DOHH2 (cell line): ENCODE measurements at regions not wholly inside any gene's neighbourhood (a gene's known extent, or its start where the extent isn't known, plus 50 kb on each side); places are given as distances from the start of the nearest gene placed in this dataset.

Source experiments
- H3F3A ChIP-seq: fragments of 200-600 bp; sonication (generic), shearing (Covaris generic); 2 replicates; pipeline ENCODE4 v1.6.0; 2016; ENCODE audit warnings: antibody characterized with exemption, mild to moderate bottlenecking; ENCODE audit not compliant: control insufficient read depth, insufficient read depth
- H3K27ac ChIP-seq: fragments of 200-600 bp; sonication (generic); 2 replicates; pipeline ENCODE4 v1.5.1; 2014; ENCODE audit warnings: low read depth, mild to moderate bottlenecking, low read length, moderate library complexity
- H3K27me3 ChIP-seq: fragments of 200-600 bp; sonication (generic); 2 replicates; pipeline ENCODE4 v1.6.1; 2014; ENCODE audit warnings: mild to moderate bottlenecking, low read length, mixed read lengths; ENCODE audit not compliant: control insufficient read depth
- H3K36me3 ChIP-seq: fragments of 200-600 bp; sonication (generic); 2 replicates; pipeline ENCODE4 v1.6.1; 2014; ENCODE audit warnings: mild to moderate bottlenecking, low read length, moderate library complexity, mixed read lengths; ENCODE audit not compliant: control insufficient read depth
- H3K4me1 ChIP-seq: fragments of 200-600 bp; sonication (generic); 2 replicates; pipeline ENCODE4 v1.6.1; 2014; ENCODE audit warnings: mild to moderate bottlenecking, low read length, mixed read lengths; ENCODE audit not compliant: control insufficient read depth
- H3K4me2 ChIP-seq: fragments of 200-600 bp; sonication (generic); 2 replicates; pipeline ENCODE4 v1.6.0; 2014; ENCODE audit warnings: mild to moderate bottlenecking, low read length, moderate library complexity
- H3K4me3 ChIP-seq: fragments of 200-600 bp; sonication (generic); 2 replicates; pipeline ENCODE4 v1.5.1; 2014; ENCODE audit warnings: mild to moderate bottlenecking, low read length, mixed read lengths
- H3K79me2 ChIP-seq: fragments of 200-600 bp; sonication (generic); 2 replicates; pipeline ENCODE4 v1.6.1; 2014; ENCODE audit warnings: mild to moderate bottlenecking, low read length, mixed read lengths; ENCODE audit not compliant: control insufficient read depth
- H3K9me2 ChIP-seq: fragments of 200-600 bp; sonication (generic); replicated peaks from 2 replicates; pipeline ENCODE4 v1.6.1; 2014; ENCODE audit warnings: mild to moderate bottlenecking, low read length, mixed read lengths; ENCODE audit not compliant: control insufficient read depth
- H3K9me3 ChIP-seq: fragments of 200-600 bp; sonication (generic); 2 replicates; pipeline ENCODE4 v1.6.1; 2014; ENCODE audit warnings: antibody characterized with exemption, low read length, mixed read lengths; ENCODE audit not compliant: control insufficient read depth, insufficient read depth
- H4K20me1 ChIP-seq: fragments of 200-600 bp; sonication (generic); 2 replicates; pipeline ENCODE4 v1.6.0; 2014; ENCODE audit warnings: low read depth, mild to moderate bottlenecking, antibody characterized with exemption, low read length, moderate library complexity; ENCODE audit not compliant: control insufficient read depth, insufficient read depth
- EZH2phosphoT487 ChIP-seq: fragments of 200-600 bp; sonication (generic); IDR thresholded peaks from 2 replicates; pipeline ENCODE4 v1.6.1; 2017; ENCODE audit warnings: borderline replicate concordance, mild to moderate bottlenecking, antibody characterized with exemption, low read length, moderate library complexity, mixed read lengths
- TF ChIP-seq, protein P1 (sequence below): fragments of 200-600 bp; sonication (generic); IDR thresholded peaks from one replicate; pipeline ENCODE4 v1.5.1; 2014; ENCODE audit warnings: antibody characterized with exemption, mild to moderate bottlenecking, low read depth, low read length; ENCODE audit not compliant: poor library complexity, severe bottlenecking

GRCh38 chr17:34095106-34095505, 160.0 kb upstream of the CCL2 start:
- no peak for TF ChIP-seq EZH2phosphoT487
- TF ChIP-seq, protein P1, sequence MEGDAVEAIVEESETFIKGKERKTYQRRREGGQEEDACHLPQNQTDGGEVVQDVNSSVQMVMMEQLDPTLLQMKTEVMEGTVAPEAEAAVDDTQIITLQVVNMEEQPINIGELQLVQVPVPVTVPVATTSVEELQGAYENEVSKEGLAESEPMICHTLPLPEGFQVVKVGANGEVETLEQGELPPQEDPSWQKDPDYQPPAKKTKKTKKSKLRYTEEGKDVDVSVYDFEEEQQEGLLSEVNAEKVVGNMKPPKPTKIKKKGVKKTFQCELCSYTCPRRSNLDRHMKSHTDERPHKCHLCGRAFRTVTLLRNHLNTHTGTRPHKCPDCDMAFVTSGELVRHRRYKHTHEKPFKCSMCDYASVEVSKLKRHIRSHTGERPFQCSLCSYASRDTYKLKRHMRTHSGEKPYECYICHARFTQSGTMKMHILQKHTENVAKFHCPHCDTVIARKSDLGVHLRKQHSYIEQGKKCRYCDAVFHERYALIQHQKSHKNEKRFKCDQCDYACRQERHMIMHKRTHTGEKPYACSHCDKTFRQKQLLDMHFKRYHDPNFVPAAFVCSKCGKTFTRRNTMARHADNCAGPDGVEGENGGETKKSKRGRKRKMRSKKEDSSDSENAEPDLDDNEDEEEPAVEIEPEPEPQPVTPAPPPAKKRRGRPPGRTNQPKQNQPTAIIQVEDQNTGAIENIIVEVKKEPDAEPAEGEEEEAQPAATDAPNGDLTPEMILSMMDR = no peak
- Histone ChIP-seq H3K9me2 (no peaks in the 10 kb centered on the region), H3K4me1 (no peaks in the 10 kb centered on the region), H3F3A (no peaks in the 10 kb centered on the region), H3K27me3 (no peaks in the 10 kb centered on the region), H4K20me1 (no peaks in the 10 kb centered on the region), H3K4me2 (no peak overlapping the region), H3K4me3 (no peak overlapping the region), H3K36me3 (no peaks in the 10 kb centered on the region), H3K27ac (no peak overlapping the region), H3K79me2 (no peaks in the 10 kb centered on the region), H3K9me3 (no peaks in the 10 kb centered on the region)

DNA sequence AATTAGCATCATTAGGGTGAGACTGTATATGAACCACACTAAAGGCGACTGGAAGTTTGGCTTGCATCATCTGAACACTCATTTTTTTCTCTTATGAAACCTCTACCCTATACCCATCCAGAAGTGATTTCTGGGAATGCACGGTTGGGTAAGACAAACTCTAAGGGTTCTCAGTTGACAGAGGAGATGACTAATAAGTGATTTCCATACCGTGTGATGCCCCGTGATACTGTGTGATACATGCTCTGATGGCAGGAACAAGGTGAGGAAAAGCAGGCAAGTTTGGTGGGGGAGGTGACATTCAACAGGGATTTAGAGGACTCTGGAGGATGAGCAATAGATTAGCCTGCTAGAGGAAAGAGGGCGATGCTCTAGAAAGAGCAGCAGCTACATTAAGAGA, 156.4 kb upstream of the CCL2 start:
- H3K27me3 ChIP-seq = no peaks in the 10 kb centered on the region
- no peaks in the 10 kb centered on the region for H3K9me3 ChIP-seq
- no peak overlapping the region for H3K4me3 ChIP-seq
- no peaks in the 10 kb centered on the region for H3K79me2 ChIP-seq
- H3K4me1 ChIP-seq = no peaks in the 10 kb centered on the region
- H3K9me2 ChIP-seq = no peaks in the 10 kb centered on the region
- no peaks in the 10 kb centered on the region for H3F3A ChIP-seq
- no peak overlapping the region for H3K4me2 ChIP-seq
- no peaks in the 10 kb centered on the region for H3K36me3 ChIP-seq
- no peaks in the 10 kb centered on the region for H4K20me1 ChIP-seq
- TF ChIP-seq EZH2phosphoT487 = no peak
- TF ChIP-seq, protein P1 = no peak
- H3K27ac ChIP-seq = no peak overlapping the region

DNA sequence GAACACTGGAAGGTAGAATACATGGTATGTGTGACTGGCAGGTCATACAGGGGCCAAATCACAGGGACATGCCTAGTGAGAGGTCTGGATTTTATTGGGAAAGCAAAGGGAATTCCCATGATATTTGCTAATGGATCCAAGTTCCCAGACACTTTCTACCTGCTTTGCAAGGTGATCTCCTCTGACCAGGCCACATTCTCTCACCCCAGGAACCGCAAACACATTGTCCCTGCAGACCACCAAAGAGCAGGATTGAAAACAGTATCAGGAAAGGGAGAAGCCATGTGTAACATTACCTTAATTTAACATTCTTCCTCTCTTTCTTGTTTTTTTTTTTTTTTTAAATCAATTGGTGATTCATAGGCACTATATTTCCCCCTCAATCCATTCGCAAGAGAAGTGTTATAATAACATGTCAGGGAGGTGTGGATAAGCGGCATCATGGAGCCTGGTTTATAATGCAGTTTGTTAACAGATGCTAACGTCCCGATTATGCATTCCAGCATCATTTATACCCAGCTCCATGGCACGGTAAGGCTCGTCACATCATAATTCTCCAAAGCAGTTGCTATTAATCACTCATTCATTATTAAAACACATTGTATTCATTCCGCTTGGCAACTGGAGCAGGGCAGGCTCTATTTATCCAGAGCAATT, 155.1 kb upstream of the CCL2 start:
- TF ChIP-seq EZH2phosphoT487 = no peak
- Histone ChIP-seq H3K79me2 (no peaks in the 10 kb centered on the region), H3K9me3 (no peaks in the 10 kb centered on the region)

GRCh38 chr17:34107019-34107418, 148.1 kb upstream of the CCL2 start:
- Histone ChIP-seq H3K36me3 (no peaks in the 10 kb centered on the region), H4K20me1 (no peaks in the 10 kb centered on the region), H3F3A (no peaks in the 10 kb centered on the region), H3K79me2 (no peaks in the 10 kb centered on the region), H3K9me2 (no peaks in the 10 kb centered on the region), H3K4me1 (no peaks in the 10 kb centered on the region), H3K4me2 (no peak overlapping the region), H3K9me3 (no peaks in the 10 kb centered on the region), H3K4me3 (no peak overlapping the region), H3K27me3 (no peaks in the 10 kb centered on the region), H3K27ac (no peak overlapping the region)
- TF ChIP-seq, protein P1 = no peak
- no peak for TF ChIP-seq EZH2phosphoT487

More for the DNA sequence above, 155.1 kb upstream of the CCL2 start:
- H3F3A ChIP-seq = no peaks in the 10 kb centered on the region
- no peak overlapping the region for H3K4me2 ChIP-seq
- H4K20me1 ChIP-seq = no peaks in the 10 kb centered on the region
- no peaks in the 10 kb centered on the region for H3K9me2 ChIP-seq
- H3K4me1 ChIP-seq = no peaks in the 10 kb centered on the region
- H3K36me3 ChIP-seq = no peaks in the 10 kb centered on the region
- H3K4me3 ChIP-seq = no peak overlapping the region
- H3K27ac ChIP-seq = no peak overlapping the region
- H3K27me3 ChIP-seq = no peaks in the 10 kb centered on the region
